ENCODE measurements at regions not wholly inside any gene's neighbourhood (a gene's known extent, or its start where the extent isn't known, plus 50 kb on each side); places are given as distances from the start of the nearest gene placed in this dataset.
"Not testable (repeated sequence)": the region's sequence is repeated elsewhere in the genome, so short reads cannot be mapped to it uniquely, and the experiment has no call there.

- TF ChIP-seq JUN (IDR thresholded peaks at IDR 0.05; ENCODE audit: borderline replicate concordance, insufficient read depth, insufficient read length, low read depth) (no peak), POLR2AphosphoS5 (IDR thresholded peaks at IDR 0.05; ENCODE audit: insufficient read depth, low read depth, low read length) (no peak)
- DNase-seq (ENCODE audit: low read depth, low spot score) (no peak), FAIRE-seq (no peak)
- Histone ChIP-seq H3K4me3 (replicated peaks in 1 of 3; ENCODE audit: insufficient read depth in 1 of 3, low read depth in 1 of 3, low read length in 3 of 3) (no peak overlapping the region), H3K4me2 (ENCODE audit: insufficient read depth, low read length) (no peak overlapping the region), H3K27me3 (ENCODE audit: control insufficient read depth in 2 of 2, insufficient read depth in 2 of 2, low read length in 2 of 2) (peaks cover 0 to 3% of the 10 kb centered on the region in 2 experiments), H3K36me3 (ENCODE audit: control insufficient read depth in 2 of 2, extremely low read depth in 1 of 2, insufficient read depth in 2 of 2, low read length in 2 of 2) (no peaks in the 10 kb centered on the region), H3K9me1 (replicated peaks; ENCODE audit: control insufficient read depth, extremely low read depth, insufficient read depth, low read length) (no peaks in the 10 kb centered on the region), H3K4me1 (ENCODE audit: control insufficient read depth, extremely low read depth, insufficient read depth, low read length) (no peaks in the 10 kb centered on the region), H3K9me3 (replicated peaks; ENCODE audit: control insufficient read depth, insufficient read depth, low read length) (no peaks in the 10 kb centered on the region), H2AFZ (ENCODE audit: low read depth, low read length) (no peak overlapping the region), H4K20me1 (replicated peaks; ENCODE audit: control insufficient read depth, extremely low read depth, insufficient read depth, low read length) (no peaks in the 10 kb centered on the region), H3K9ac (replicated peaks; ENCODE audit: extremely low read depth, insufficient read depth, low read length) (no peak overlapping the region), H3K79me2 (ENCODE audit: control insufficient read depth, insufficient read depth, low read length) (no peaks in the 10 kb centered on the region), H3K27ac (ENCODE audit: insufficient read depth, low read depth, low read length) (no peak overlapping the region)
- dilution Hi-C loops (cut with MboI; ENCODE audit: extremely low pct_ligation_motif_present, low sequenced_read_pairs): no loop called here
- POLR2A ChIA-PET: no interaction called here
- intact Hi-C loops (cut with micrococcal nuclease): no loop called here
- CTCF ChIA-PET: no interaction called here
- BruUV-seq (replicated peaks): no TSS peak
Measured at GRCh38 chr4:137800861-137801260, 268.6 kb upstream of the PCDH18 start.

- dilution Hi-C loops (cut with MboI; ENCODE audit: extremely low pct_ligation_motif_present, low sequenced_read_pairs): no loop called here
- TF ChIP-seq GATA2 (IDR thresholded peaks at IDR 0.05; ENCODE audit: insufficient read depth, insufficient read length, low read depth, low read length) (no peak), CTCF (IDR thresholded peaks at IDR 0.05; ENCODE audit: extremely low read depth in 1 of 2, insufficient read depth in 1 of 2, low read depth in 1 of 2, low read length in 2 of 2) (no peak), FOS (IDR thresholded peaks at IDR 0.05; ENCODE audit: borderline replicate concordance, insufficient read depth, low read length) (no peak), EZH2 (IDR thresholded peaks at IDR 0.05; ENCODE audit: borderline replicate concordance, low read depth, low read length, severe bottlenecking) (no peak), MAX (IDR thresholded peaks at IDR 0.05; ENCODE audit: insufficient read depth, insufficient read length) (no peak), POLR2A (IDR thresholded peaks at IDR 0.05; ENCODE audit: low read depth, low read length) (no peak), MYC (IDR thresholded peaks at IDR 0.05; ENCODE audit: low read depth, low read length) (no peak), POLR2AphosphoS5 (IDR thresholded peaks at IDR 0.05; ENCODE audit: insufficient read depth, low read depth, low read length) (no peak), JUN (IDR thresholded peaks at IDR 0.05; ENCODE audit: borderline replicate concordance, insufficient read depth, insufficient read length, low read depth) (no peak)
- H3K4me1 ChIP-seq (ENCODE audit: control insufficient read depth, extremely low read depth, insufficient read depth, low read length): no peaks in the 10 kb centered on the region
- CTCF ChIA-PET: interaction anchor here (1.2 to 2.8 kb wide), 3 partner anchors 10 to 15 kb away, joined by 4 to 9 read pairs (median 4); no protein-coding TSS in a partner anchor
- DNase-seq (ENCODE audit: low read depth, low spot score) (no peak), FAIRE-seq (no peak)
- no peaks in the 10 kb centered on the region for H3K9me1 ChIP-seq (replicated peaks; ENCODE audit: control insufficient read depth, extremely low read depth, insufficient read depth, low read length)
- H3K36me3 ChIP-seq (ENCODE audit: control insufficient read depth in 2 of 2, extremely low read depth in 1 of 2, insufficient read depth in 2 of 2, low read length in 2 of 2): no peaks in the 10 kb centered on the region
- H3K4me3 ChIP-seq (replicated peaks in 1 of 3; ENCODE audit: insufficient read depth in 1 of 3, low read depth in 1 of 3, low read length in 3 of 3): no peak overlapping the region
- no peak overlapping the region for H3K27ac ChIP-seq (ENCODE audit: insufficient read depth, low read depth, low read length)
- H2AFZ ChIP-seq (ENCODE audit: low read depth, low read length): no peak overlapping the region
- BruUV-seq (replicated peaks): no TSS peak
- POLR2A ChIA-PET: interaction anchor here (0.6 kb wide), 1 partner anchor 10 kb away, joined by 3 read pairs; no protein-coding TSS in a partner anchor
- intact Hi-C loops (cut with micrococcal nuclease): no loop called here
- H3K27me3 ChIP-seq (ENCODE audit: control insufficient read depth in 2 of 2, insufficient read depth in 2 of 2, low read length in 2 of 2): peaks cover 1 to 5% of the 10 kb centered on the region in 2 experiments
- H3K9me3 ChIP-seq (replicated peaks; ENCODE audit: control insufficient read depth, insufficient read depth, low read length): no peaks in the 10 kb centered on the region
- no peaks in the 10 kb centered on the region for H4K20me1 ChIP-seq (replicated peaks; ENCODE audit: control insufficient read depth, extremely low read depth, insufficient read depth, low read length)
- no peak overlapping the region for H3K9ac ChIP-seq (replicated peaks; ENCODE audit: extremely low read depth, insufficient read depth, low read length)
- H3K4me2 ChIP-seq (ENCODE audit: insufficient read depth, low read length): no peak overlapping the region
- H3K79me2 ChIP-seq (ENCODE audit: control insufficient read depth, insufficient read depth, low read length): no peaks in the 10 kb centered on the region
Measured at GRCh38 chr4:137794764-137795254, 262.5 kb upstream of the PCDH18 start.

GRCh38 chr4:137789263-137789662, 257.0 kb upstream of the PCDH18 start:
- CTCF ChIA-PET; dilution Hi-C loops (cut with MboI; ENCODE audit: extremely low pct_ligation_motif_present, low sequenced_read_pairs); FAIRE-seq: not testable (repeated sequence)

More at GRCh38 chr4:137789263-137789662, 257.0 kb upstream of the PCDH18 start:
- H3K36me3 ChIP-seq (ENCODE audit: control insufficient read depth in 2 of 2, extremely low read depth in 1 of 2, insufficient read depth in 2 of 2, low read length in 2 of 2); BruUV-seq (replicated peaks); H3K9me3 ChIP-seq (replicated peaks; ENCODE audit: control insufficient read depth, insufficient read depth, low read length); H3K27ac ChIP-seq (ENCODE audit: insufficient read depth, low read depth, low read length); DNase-seq (ENCODE audit: low read depth, low spot score); H3K4me2 ChIP-seq (ENCODE audit: insufficient read depth, low read length); H3K4me1 ChIP-seq (ENCODE audit: control insufficient read depth, extremely low read depth, insufficient read depth, low read length); POLR2A ChIA-PET; H4K20me1 ChIP-seq (replicated peaks; ENCODE audit: control insufficient read depth, extremely low read depth, insufficient read depth, low read length); H3K4me3 ChIP-seq (replicated peaks in 1 of 3; ENCODE audit: insufficient read depth in 1 of 3, low read depth in 1 of 3, low read length in 3 of 3); H2AFZ ChIP-seq (ENCODE audit: low read depth, low read length); H3K9me1 ChIP-seq (replicated peaks; ENCODE audit: control insufficient read depth, extremely low read depth, insufficient read depth, low read length); H3K9ac ChIP-seq (replicated peaks; ENCODE audit: extremely low read depth, insufficient read depth, low read length); intact Hi-C loops (cut with micrococcal nuclease); H3K27me3 ChIP-seq (ENCODE audit: control insufficient read depth in 2 of 2, insufficient read depth in 2 of 2, low read length in 2 of 2); H3K79me2 ChIP-seq (ENCODE audit: control insufficient read depth, insufficient read depth, low read length): not testable (repeated sequence)

Data from endothelial cell of umbilical vein (primary cell).